ENCODE measurements at regions not wholly inside any gene's neighbourhood (a gene's known extent, or its start where the extent isn't known, plus 50 kb on each side); places are given as distances from the start of the nearest gene placed in this dataset.

DNA sequence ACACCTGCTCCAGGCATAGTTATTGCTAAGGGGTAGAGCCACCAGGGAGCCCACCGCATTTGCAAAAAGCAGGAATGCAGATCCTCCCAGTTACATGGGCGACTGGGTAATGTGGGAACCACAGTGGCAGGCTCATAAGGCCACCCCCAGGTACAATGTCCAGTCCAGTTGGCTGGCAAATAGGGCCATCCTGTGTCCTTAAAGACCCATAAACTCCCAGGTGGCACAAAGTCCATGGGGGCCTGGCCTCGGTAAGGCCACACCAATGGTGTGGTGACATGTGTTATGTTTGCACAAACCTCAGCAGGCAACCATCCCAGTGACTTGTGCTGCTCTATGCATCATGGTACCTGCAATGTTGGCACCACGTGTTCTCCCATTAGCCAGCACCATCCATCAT, 283.6 kb upstream of the GYPC start:
- Histone ChIP-seq H3K27ac (no peak overlapping the region), H3K4me1 (peaks cover 0 to 2% (median 0%) of the 10 kb centered on the region in 4 donors), H3K36me3 (no peaks in the 10 kb centered on the region), H3K9me3 (no peaks in the 10 kb centered on the region), H3K4me3 (no peak overlapping the region), H3K27me3 (no peaks in the 10 kb centered on the region)
- DNase-seq (no peak), ATAC-seq (ENCODE audit: low FRiP score in 2 of 2) (peak in 1 of 2 donors; percentile 31)
- TF ChIP-seq, protein P1, sequence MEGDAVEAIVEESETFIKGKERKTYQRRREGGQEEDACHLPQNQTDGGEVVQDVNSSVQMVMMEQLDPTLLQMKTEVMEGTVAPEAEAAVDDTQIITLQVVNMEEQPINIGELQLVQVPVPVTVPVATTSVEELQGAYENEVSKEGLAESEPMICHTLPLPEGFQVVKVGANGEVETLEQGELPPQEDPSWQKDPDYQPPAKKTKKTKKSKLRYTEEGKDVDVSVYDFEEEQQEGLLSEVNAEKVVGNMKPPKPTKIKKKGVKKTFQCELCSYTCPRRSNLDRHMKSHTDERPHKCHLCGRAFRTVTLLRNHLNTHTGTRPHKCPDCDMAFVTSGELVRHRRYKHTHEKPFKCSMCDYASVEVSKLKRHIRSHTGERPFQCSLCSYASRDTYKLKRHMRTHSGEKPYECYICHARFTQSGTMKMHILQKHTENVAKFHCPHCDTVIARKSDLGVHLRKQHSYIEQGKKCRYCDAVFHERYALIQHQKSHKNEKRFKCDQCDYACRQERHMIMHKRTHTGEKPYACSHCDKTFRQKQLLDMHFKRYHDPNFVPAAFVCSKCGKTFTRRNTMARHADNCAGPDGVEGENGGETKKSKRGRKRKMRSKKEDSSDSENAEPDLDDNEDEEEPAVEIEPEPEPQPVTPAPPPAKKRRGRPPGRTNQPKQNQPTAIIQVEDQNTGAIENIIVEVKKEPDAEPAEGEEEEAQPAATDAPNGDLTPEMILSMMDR (IDR thresholded peaks at IDR 0.05) = no peak
- 91 to 100% methylated on average over 3 to 4 of the region's 4 CpGs for WGBS, 2 donors

DNA sequence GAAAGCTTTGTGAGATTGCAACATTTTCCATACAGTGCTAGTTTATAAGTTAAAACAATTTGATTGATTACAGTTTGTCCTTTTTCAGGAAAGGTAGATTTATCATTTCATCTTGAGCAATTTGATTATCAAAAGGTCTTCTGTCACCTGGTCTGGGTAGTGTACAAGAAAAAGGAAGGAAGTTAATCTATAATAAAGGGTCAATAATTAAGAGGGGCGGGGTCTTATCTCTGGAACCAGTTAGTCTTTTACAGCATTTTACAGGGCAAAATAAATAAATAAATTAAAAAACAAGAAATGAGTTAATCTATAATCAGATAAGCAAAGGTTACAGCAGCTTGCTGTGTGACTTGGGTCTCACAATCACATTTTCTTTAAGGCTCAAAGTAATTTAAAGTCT, 277.8 kb upstream of the GYPC start:
- H3K4me3 ChIP-seq = no peak overlapping the region
- no peak overlapping the region for H3K27ac ChIP-seq
- WGBS, 2 donors = 69 to 74% methylated on average over 1 of the region's 1 CpG
- TF ChIP-seq EP300 (IDR thresholded peaks at IDR 0.05) (no peak), POLR2AphosphoS5 (IDR thresholded peaks at IDR 0.05) (no peak), POLR2A (IDR thresholded peaks at IDR 0.05) (no peak)
- TF ChIP-seq, protein P1 (IDR thresholded peaks at IDR 0.05) = no peak
- no peaks in the 10 kb centered on the region for H3K27me3 ChIP-seq
- DNase-seq (no peak), ATAC-seq (ENCODE audit: low FRiP score in 2 of 2) (no peak)
- H3K36me3 ChIP-seq = no peaks in the 10 kb centered on the region
- H3K4me1 ChIP-seq = no peaks in the 10 kb centered on the region
- H3K9me3 ChIP-seq = no peaks in the 10 kb centered on the region

DNA sequence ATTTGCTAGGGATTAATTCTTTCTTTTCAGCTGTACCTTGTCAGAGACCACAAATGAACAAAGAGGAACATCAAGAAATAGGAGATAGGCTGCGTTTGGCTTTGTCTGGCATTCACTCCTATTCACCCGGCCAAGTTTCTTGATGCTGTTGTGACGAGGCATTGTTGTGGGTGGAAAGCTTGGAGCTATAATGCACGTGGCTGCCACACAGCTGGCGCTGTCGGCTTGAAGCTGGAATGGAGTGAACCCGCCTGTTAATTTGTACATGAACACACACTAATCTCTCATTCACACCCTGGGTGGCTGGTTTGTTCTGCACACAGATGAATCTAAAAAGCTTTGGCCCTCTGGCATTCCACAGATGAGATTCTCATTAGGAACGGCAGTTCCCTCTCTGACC, 274.9 kb upstream of the GYPC start:
- Histone ChIP-seq H3K27me3 (no peaks in the 10 kb centered on the region), H3K4me1 (no peaks in the 10 kb centered on the region), H3K27ac (no peak overlapping the region), H3K36me3 (no peaks in the 10 kb centered on the region), H3K9me3 (no peaks in the 10 kb centered on the region), H3K4me3 (no peak overlapping the region)
- DNase-seq (peak in 1 of 2 donors; percentile 1), ATAC-seq (ENCODE audit: low FRiP score in 2 of 2) (no peak)
- TF ChIP-seq, protein P1 (IDR thresholded peaks at IDR 0.05) = no peak
- no peak for TF ChIP-seq POLR2A (IDR thresholded peaks at IDR 0.05)
- no peak for TF ChIP-seq POLR2AphosphoS5 (IDR thresholded peaks at IDR 0.05)
- no peak for TF ChIP-seq EP300 (IDR thresholded peaks at IDR 0.05)
- WGBS, 2 donors = 76 to 79% methylated on average over 8 of the region's 8 CpGs

DNA sequence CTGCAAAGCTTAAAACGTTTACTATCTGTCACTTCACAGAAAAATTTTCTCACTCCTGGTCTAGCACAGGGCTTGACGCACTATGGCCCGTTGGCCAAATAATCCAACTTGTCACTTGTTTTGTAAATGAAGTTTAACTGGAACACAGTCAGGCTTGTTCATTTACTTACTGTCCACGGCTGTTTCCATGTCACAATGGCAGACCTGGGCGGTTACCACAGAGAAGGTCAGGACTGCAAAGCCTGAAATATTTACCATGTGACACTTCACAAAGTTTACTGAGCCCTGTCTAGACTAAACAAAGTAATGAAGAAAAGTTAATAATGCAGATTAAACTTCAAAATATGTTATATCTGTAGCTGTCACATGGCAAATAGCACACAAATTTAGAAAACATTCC, 273.0 kb upstream of the GYPC start:
- WGBS, 2 donors = 70 to 80% methylated on average over 5 of the region's 5 CpGs
- Histone ChIP-seq H3K4me3 (no peak overlapping the region), H3K4me1 (no peaks in the 10 kb centered on the region), H3K9me3 (no peaks in the 10 kb centered on the region), H3K27me3 (no peaks in the 10 kb centered on the region), H3K36me3 (no peaks in the 10 kb centered on the region), H3K27ac (no peak overlapping the region)
- no peak for DNase-seq
- ATAC-seq (ENCODE audit: low FRiP score in 2 of 2) = no peak
- no peak for TF ChIP-seq POLR2AphosphoS5 (IDR thresholded peaks at IDR 0.05)
- TF ChIP-seq, protein P1 (IDR thresholded peaks at IDR 0.05) = no peak
- TF ChIP-seq POLR2A (IDR thresholded peaks at IDR 0.05) = no peak
- TF ChIP-seq EP300 (IDR thresholded peaks at IDR 0.05) = no peak

DNA sequence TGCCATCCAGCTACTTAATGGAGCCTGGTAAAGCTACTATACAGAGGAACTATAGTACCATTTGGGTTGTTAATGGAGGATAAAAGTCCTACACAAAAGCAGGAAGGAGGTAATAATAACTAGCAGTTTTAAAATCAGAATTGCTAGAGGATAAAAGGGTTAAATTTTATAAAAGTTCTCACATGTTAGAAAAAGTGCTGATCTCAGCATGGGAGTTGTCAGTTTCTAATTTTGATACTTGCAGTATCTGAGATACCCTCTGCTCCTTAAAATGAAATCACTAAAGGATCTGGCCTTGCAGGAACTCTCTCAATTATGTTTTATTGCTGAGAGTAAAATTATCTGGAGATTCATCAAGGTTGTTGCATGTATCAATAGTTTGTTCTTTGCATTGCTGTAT, 272.2 kb upstream of the GYPC start:
- DNase-seq = no peak
- Histone ChIP-seq H3K27me3 (no peaks in the 10 kb centered on the region), H3K4me3 (no peak overlapping the region), H3K4me1 (no peaks in the 10 kb centered on the region), H3K36me3 (no peaks in the 10 kb centered on the region), H3K9me3 (no peaks in the 10 kb centered on the region), H3K27ac (no peak overlapping the region)
- no peak for ATAC-seq (ENCODE audit: low FRiP score in 2 of 2)
- TF ChIP-seq POLR2A (IDR thresholded peaks at IDR 0.05) (no peak), EP300 (IDR thresholded peaks at IDR 0.05) (no peak), POLR2AphosphoS5 (IDR thresholded peaks at IDR 0.05) (no peak)
- TF ChIP-seq, protein P1 (IDR thresholded peaks at IDR 0.05) = no peak
